Thyroid gland (tissue), 4 donors: ENCODE measurements at regions not wholly inside any gene's neighbourhood (a gene's known extent, or its start where the extent isn't known, plus 50 kb on each side); places are given as distances from the start of the nearest gene placed in this dataset.

Experiments
- DNase-seq, 2 donors: peaks; one replicate each; pipeline ENCODE4 v3.0.0-alpha.2; 2019
- H3K27ac ChIP-seq, 3 donors: fragments of 200-600 bp; sonication (generic); 1 replicate in 2 of 3; 2 replicates in 1 of 3; pipeline ENCODE4 v1.5.1; 2016 to 2019; ENCODE audit warnings: mild to moderate bottlenecking in 1 of 3, moderate library complexity in 1 of 3
- H3K27me3 ChIP-seq: fragments of 200-600 bp; sonication (generic); one replicate; pipeline ENCODE4 v1.5.1; 2019
- H3K36me3 ChIP-seq, 2 donors: fragments of 200-600 bp; sonication (generic); one replicate each; pipeline ENCODE4 v1.5.1; 2016 to 2019
- H3K4me1 ChIP-seq, 2 donors: fragments of 200-600 bp; sonication (generic); one replicate each; pipeline ENCODE4 v1.5.1; 2017 to 2019
- H3K4me3 ChIP-seq, 3 donors: fragments of 200-600 bp; sonication (generic); replicated peaks in 1 of 3; 1 replicate in 2 of 3; 2 replicates in 1 of 3; pipeline ENCODE4 v1.5.1; 2016; ENCODE audit warnings: mild to moderate bottlenecking in 1 of 3
- H3K9me3 ChIP-seq: fragments of 200-600 bp; sonication (generic); one replicate; pipeline ENCODE4 v1.5.1; 2017
- CTCF ChIP-seq, 6 experiments: fragments of 200-600 bp in 3 of 6; fragments of 450-650 bp in 3 of 6; sonication (generic) in 3 of 6; IDR thresholded peaks; one replicate each; pipeline ENCODE4 v1.5.1; 2016 to 2019; ENCODE audit warnings: antibody characterized with exemption in 6 of 6, mild to moderate bottlenecking in 2 of 6, inconsistent platforms in 1 of 6, moderate library complexity in 1 of 6
- POLR2A ChIP-seq, 2 donors: fragments of 450-650 bp; IDR thresholded peaks; one replicate each; pipeline ENCODE4 v1.6.1; 2017; ENCODE audit warnings: antibody characterized with exemption in 2 of 2, mild to moderate bottlenecking in 2 of 2, moderate library complexity in 1 of 2
- WGBS, 2 donors: methylation state at CpG; one replicate each; pipeline ENCODE4 v1.1.5; 2017; 5-methylcytosine and 5-hydroxymethylcytosine counted together
- intact Hi-C: fragments of 100-400 bp; cut with DNase I; formaldehyde crosslinking; loops from one replicate; pipeline ENCODE4 v1.15.1; 2023

- Histone ChIP-seq H3K9me3 (no peaks in the 10 kb centered on the region), H3K27ac (no peak overlapping the region), H3K27me3 (no peaks in the 10 kb centered on the region), H3K36me3 (no peaks in the 10 kb centered on the region), H3K4me3 (no peak overlapping the region), H3K4me1 (no peaks in the 10 kb centered on the region)
- no peak for DNase-seq
- no peak for TF ChIP-seq CTCF (IDR thresholded peaks at IDR 0.05)
- TF ChIP-seq POLR2A (IDR thresholded peaks at IDR 0.05): no peak
- intact Hi-C loops: no loop called here
Observed at GRCh38 chr2:204191574-204191973, 255.0 kb downstream of the ICOS start.

- Histone ChIP-seq H3K27ac (no peak overlapping the region), H3K9me3 (no peaks in the 10 kb centered on the region), H3K4me3 (no peak overlapping the region), H3K4me1 (no peaks in the 10 kb centered on the region), H3K27me3 (no peaks in the 10 kb centered on the region), H3K36me3 (no peaks in the 10 kb centered on the region)
- no peak for DNase-seq
- no peak for TF ChIP-seq CTCF (IDR thresholded peaks at IDR 0.05)
- TF ChIP-seq POLR2A (IDR thresholded peaks at IDR 0.05): no peak
- intact Hi-C loops: no loop called here
- WGBS, 2 donors: 79 to 93% methylated on average over 4 of the region's 4 CpGs
Observed at GRCh38 chr2:204195498-204195897, 258.9 kb downstream of the ICOS start.

GRCh38 chr2:204197336-204198005 lies 260.9 kb downstream of the ICOS start:
- WGBS, 2 donors: 71 to 81% methylated on average over 5 of the region's 5 CpGs
- TF ChIP-seq POLR2A (IDR thresholded peaks at IDR 0.05): no peak
- TF ChIP-seq CTCF (IDR thresholded peaks at IDR 0.05): no peak
- Histone ChIP-seq H3K27ac (no peak overlapping the region), H3K36me3 (no peaks in the 10 kb centered on the region), H3K9me3 (no peaks in the 10 kb centered on the region), H3K4me1 (no peaks in the 10 kb centered on the region), H3K4me3 (no peak overlapping the region), H3K27me3 (no peaks in the 10 kb centered on the region)
- intact Hi-C loops: no loop called here
- DNase-seq: no peak

- intact Hi-C loops: no loop called here
- WGBS, 2 donors: 86 to 94% methylated on average over 3 of the region's 3 CpGs
- Histone ChIP-seq H3K4me1 (no peaks in the 10 kb centered on the region), H3K36me3 (no peaks in the 10 kb centered on the region), H3K4me3 (no peak overlapping the region), H3K27me3 (no peaks in the 10 kb centered on the region), H3K9me3 (no peaks in the 10 kb centered on the region), H3K27ac (no peak overlapping the region)
- DNase-seq: no peak
- TF ChIP-seq POLR2A (IDR thresholded peaks at IDR 0.05): no peak
- no peak for TF ChIP-seq CTCF (IDR thresholded peaks at IDR 0.05)
Observed at GRCh38 chr2:204199357-204199756, 262.8 kb downstream of the ICOS start.

GRCh38 chr2:204201507-204201906 lies 264.9 kb downstream of the ICOS start:
- WGBS, 2 donors: 85 to 86% methylated on average over 2 of the region's 2 CpGs
- intact Hi-C loops: no loop called here
- Histone ChIP-seq H3K9me3 (no peaks in the 10 kb centered on the region), H3K4me1 (no peaks in the 10 kb centered on the region), H3K4me3 (no peak overlapping the region), H3K27ac (no peak overlapping the region), H3K27me3 (no peaks in the 10 kb centered on the region), H3K36me3 (no peaks in the 10 kb centered on the region)
- DNase-seq: peak in 1 of 2 donors; percentile 4
- no peak for TF ChIP-seq POLR2A (IDR thresholded peaks at IDR 0.05)
- no peak for TF ChIP-seq CTCF (IDR thresholded peaks at IDR 0.05)
